ENCODE measurements at regions not wholly inside any gene's neighbourhood (a gene's known extent, or its start where the extent isn't known, plus 50 kb on each side); places are given as distances from the start of the nearest gene placed in this dataset.

DNA sequence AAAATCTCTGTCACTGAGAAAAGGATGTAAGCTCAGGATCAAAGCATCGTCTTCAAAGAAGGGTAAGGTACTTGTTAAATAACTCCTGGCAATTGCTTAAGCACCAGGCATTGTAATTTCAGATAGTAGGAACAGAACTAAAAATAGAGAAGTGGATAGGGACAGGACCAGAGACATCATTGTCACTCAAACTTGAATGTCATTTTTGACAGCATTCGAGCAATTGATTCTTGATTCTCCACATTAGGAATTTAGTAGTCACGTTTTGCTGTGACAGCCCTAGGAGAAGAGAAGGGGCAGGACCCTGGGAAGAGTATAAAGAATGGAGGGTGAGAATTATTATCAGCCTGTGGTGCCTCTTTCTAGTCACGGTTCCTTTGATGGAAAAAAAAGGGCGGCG, 50.1 kb upstream of the BACH2 start:
- DNase-seq (ENCODE audit: low read depth in 2 of 3, low spot score in 2 of 3): no peak
